Retina (tissue), 1 donor: ENCODE measurements at regions not wholly inside any gene's neighbourhood (a gene's known extent, or its start where the extent isn't known, plus 50 kb on each side); places are given as distances from the start of the nearest gene placed in this dataset.
"Not testable (repeated sequence)": the region's sequence is repeated elsewhere in the genome, so short reads cannot be mapped to it uniquely, and the experiment has no call there.

Experiments
- DNase-seq: peaks from one replicate; pipeline ENCODE4 v3.0.0-alpha.2; 2016

DNA sequence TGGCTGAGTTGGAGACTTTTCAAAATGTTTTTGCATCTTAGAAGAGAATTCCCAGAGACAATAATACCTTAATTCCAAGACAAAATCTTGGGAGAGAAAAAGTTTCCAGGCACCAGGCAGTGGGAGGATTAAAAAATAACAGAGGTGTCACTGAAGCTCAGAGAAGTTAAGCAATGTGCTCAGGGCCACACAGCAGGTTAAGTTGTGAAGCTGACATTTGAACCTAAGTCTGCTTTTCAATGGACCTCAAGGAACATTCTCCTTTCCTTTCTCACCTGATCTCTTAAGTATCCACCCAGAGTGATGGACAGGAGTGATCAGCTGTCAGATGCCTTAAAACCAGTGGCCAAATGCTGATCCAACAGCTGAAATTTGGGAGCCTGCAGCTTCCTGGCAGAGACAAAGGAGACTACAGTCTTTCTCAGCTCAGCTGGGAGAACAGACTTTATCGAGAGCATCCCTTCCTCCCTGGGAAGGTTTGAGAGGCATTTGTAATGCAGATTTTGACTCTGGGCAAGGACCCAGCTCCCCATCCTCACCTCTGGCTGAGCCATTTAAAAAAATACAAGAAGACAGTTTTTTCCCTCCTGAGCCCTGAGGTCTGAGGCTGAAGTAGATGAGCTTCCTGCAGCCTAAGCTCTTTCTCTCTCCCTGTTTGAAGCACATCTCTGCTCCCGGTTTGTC, 174.9 kb upstream of the RPH3A start:
- no peak for DNase-seq

- no peak for DNase-seq
These were observed 174.4 kb upstream of the RPH3A start for GRCh38 chr12:112617153-112617505.

DNA sequence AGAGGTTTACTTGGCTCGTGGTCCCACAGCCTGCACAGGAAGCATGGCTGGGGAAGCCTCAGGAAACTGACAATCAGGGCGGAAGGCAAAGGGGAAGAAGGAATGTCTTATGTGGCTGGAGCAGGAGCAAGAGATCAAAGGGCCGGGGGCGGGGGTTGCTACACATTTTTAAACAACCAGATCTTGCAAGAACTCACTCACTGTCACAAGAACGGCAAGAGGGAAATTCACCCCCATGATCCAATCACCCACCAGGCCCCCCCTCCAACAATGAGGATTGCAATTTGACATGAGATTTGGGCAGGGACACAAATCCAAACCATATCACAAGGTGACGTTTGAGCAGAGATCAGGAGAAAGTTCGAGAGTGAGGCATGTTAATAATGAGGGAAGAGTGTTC, 163.7 kb upstream of the RPH3A start:
- DNase-seq, result no peak

GRCh38 chr12:112631974-112632373, 159.6 kb upstream of the RPH3A start:
- DNase-seq, result not testable (repeated sequence)

- DNase-seq, result no peak
These were observed 156.5 kb upstream of the RPH3A start for GRCh38 chr12:112635036-112635435.

GRCh38 chr12:112638420-112638819, 153.1 kb upstream of the RPH3A start:
- DNase-seq, result no peak

GRCh38 chr12:112645586-112645985, 146.0 kb upstream of the RPH3A start:
- DNase-seq, result peak; percentile 6

GRCh38 chr12:112656141-112656540, 135.4 kb upstream of the RPH3A start:
- DNase-seq, result no peak

DNA sequence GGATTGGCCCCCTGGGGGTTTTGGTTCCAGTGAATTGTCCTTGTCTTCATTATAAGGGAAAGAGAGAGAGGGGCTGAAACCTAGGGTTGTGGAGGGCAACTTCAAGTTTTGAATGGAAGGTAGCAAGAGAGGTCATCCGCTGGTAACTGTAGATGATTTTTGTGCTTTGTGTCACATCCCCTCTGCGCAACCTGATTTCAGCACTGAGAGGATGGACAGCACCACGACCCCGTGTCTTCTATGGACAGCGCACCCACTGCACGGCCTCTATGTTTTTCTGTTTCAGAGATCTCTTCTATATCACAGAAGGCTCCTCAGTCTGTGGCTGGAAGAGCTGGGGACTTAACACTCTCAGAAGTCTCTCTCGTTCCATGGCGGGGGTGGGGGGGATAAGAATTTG, 127.0 kb upstream of the RPH3A start:
- no peak for DNase-seq

DNA sequence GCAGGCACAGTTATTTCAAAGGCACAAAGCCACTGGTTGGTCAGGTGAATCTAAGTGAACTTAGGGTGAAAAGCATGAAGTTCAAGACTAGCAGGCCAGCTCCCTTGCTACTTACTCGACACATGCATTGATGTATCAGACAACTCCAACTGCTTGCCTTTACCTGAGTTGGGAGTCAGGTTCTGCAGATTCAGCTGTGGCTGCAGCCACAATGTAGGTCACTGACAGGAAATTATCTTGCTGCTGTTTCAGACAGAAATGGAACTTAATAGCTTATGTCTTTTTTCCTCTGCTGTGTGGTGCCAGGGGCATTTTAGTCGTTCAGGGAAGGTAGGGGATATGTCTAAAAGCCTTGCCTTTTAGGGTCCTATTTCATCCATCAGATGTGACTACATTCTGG, 125.6 kb upstream of the RPH3A start:
- no peak for DNase-seq

- DNase-seq, result no peak
These were observed 120.0 kb upstream of the RPH3A start for GRCh38 chr12:112671564-112671963.

GRCh38 chr12:112674539-112674938, 117.0 kb upstream of the RPH3A start:
- DNase-seq, result no peak

DNA sequence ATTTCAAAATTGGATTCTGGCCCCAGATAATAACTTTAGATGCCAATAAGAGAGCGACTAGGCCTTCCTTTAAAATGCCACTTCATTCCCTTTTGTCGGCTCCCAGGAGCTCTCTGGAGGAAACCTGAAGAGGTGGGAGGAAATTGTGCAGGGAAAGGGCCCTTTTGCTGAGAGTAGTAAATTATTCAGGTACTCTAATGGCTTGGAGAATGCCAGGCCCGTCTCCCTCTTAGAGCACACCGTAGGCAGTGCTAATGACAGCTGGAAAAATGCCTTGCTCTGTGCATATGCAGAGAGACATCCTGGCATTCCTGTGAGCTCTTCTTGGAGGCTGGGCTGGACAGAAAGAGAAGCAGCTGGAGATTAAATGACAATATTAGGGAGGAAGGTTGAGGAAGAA, 115.0 kb upstream of the RPH3A start:
- peak; percentile 54 for DNase-seq

DNA sequence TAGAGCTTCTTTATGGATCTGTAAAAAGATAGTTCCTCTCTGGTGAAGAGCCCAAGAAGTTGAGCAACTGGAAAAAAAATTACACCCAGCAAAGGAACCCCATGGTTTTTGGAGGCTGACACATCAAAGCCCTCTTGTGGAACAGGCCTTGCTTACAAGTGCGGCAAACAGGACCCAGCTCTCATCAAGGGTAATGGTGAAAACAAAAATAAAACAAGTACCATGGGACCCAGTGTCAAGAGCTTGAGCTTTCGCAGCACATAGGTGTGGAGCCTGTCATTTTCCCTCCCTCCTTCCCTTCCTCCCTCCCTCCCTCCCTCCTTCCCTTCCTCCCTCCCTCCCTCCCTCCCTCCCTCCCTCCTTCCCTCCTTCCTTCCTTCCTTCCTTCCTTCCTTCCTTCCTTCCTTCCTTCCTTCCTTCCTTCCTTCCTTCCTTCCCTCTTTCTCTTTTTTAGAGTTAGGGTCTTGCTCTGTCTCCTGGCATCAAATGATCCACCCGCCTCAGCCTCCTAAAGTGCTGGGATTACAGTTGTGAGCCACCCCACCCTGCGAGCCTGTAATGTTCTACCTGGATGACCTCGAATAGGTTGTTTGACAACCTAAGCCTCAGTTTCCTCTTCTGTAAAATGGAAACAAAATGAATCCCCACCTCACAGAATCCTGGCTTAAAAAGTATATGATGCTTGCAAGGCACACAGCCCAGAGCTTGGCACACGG, 114.3 kb upstream of the RPH3A start:
- DNase-seq, result no peak

DNA sequence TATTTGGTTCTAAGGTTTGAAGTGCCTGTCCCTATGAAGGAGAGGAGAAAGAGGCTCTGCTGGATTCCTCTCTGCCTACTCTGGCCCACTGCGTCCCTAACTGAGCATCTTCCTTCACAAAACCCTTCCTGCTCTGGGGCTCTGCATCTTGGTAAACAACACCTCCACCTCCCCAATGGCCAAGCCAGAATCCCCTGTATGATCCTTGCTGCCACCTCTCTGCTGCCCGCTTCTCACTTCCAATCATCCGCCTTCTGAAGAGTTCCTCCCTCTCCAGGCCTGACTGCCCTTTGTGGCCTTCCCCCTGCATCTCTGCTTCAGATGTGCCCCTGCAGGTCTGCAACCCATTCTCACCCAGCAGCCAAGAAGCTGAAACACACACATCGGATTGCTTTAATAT, 110.6 kb upstream of the RPH3A start:
- DNase-seq, result peak; percentile 20

- DNase-seq, result no peak
These were observed 109.0 kb upstream of the RPH3A start for GRCh38 chr12:112682586-112682985.

DNA sequence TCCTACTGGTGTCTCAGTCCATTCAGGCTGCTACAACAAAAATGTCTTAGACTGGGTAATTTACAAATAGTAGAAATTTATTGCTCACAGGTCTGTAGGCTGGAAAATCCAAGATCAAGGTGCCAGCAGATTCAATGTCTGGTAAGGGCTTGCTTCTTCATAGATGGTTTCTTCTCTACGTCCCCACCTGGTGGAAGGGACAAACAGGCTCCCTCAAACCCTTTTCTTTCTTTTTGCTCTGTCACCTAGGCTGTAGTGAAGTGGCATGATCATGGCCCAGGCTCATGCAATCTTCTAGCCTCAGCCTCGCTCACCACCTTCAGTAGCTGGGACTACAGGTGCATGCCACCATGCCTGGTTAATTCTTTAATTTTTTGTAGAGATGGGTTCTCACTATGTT, 106.8 kb upstream of the RPH3A start:
- DNase-seq, result no peak

DNA sequence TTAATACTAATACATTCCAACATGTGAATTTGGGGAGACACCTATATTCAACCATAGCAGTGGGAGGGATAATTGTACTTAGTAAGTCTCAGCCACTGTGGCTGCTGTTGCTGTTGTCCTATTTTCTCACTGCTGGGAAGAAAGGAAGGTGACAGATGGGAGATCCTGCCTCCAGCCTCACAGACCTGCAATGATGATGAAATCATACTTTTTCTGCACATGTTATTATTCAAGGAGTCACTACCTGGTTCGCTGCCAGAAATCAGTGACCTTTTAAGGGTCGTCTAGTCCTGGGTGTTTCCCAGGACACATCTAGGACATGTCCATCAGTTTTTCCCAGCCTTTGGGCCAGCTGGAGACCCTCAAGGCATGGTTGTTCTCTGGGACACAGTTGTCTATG, 106.2 kb upstream of the RPH3A start:
- no peak for DNase-seq

DNA sequence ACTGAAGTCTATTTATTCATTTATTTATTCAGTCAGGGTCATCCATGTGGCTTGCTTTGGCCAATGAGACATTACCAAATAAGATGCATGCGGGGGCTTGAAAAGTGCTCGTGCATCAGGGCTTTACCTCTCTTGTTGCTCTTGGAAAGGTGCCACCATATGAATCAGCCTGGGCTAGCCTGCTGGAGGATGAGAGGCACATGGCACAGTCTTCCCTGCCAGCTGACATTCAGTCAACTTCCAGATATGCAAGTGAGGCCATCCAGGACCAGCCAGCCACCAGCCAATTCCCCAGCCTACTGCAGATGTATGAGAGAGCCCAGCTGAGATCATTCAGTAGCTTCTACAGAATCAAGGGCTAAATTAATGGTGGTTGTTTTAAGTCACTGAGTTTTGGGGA, 105.2 kb upstream of the RPH3A start:
- no peak for DNase-seq

GRCh38 chr12:112694065-112694464, 97.5 kb upstream of the RPH3A start:
- peak; percentile 62 for DNase-seq

DNA sequence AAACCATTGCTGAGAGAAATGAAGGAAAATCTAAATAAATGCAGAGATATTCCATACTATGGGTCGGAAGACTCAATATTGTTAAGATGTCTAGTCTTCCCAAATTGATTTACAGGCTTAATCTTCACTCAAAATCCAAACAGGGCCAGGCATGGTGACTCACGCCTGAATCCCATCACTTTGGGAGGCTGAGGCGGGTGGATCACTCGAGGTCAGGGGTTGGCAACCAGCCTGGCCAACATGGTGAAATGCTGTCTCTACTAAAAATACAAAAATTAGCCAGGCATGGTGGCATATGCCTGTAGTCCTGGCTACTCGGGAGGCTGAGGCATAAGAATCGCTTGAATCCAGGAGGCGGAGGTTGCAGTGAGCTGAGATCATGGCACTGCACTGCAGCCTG, 94.1 kb upstream of the RPH3A start:
- not testable (repeated sequence) for DNase-seq

- no peak for DNase-seq
These were observed 86.4 kb upstream of the RPH3A start for GRCh38 chr12:112705037-112705632.

GRCh38 chr12:112710414-112710813, 81.1 kb upstream of the RPH3A start:
- DNase-seq, result no peak

DNA sequence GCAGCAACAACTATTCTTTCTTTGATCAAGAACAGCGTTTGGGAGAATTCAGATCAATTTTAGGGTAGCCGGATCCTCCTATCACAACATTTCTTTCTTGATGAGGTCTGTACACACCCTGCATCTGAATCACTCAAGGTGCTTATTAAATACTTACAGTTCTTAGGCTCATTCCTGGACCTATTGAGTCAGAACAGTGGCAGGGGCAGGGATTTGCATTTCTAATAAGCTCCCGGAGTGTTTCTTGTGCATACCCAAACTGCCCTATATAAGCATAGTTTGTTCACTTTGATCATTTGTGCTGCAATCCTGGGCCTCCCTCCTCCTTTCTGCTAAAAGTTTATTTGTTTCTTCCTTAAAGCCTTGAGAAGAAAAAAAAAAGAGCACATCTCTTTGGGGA, 80.5 kb upstream of the RPH3A start:
- DNase-seq, result no peak

DNA sequence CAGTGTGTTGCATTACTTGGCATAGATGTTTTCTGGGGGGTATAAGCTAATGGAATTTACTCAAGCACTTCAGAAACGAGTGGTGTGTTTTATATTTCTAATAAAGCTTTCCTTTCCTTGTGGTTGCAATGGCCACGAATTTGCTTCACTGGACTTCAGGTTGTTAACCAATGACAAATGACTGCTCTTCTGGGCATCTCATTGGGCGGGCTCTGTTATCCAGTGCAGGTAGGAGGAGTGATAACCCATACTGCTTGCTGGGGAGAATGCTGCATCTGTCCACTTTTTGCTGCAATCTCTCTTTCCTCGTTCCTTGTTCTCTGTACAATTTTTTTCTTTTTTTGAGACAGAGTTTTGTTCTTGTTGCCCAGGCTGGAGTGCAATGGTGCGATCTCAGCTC, 80.0 kb upstream of the RPH3A start:
- DNase-seq, result no peak
